HEK293 (cell line): ENCODE measurements at regions not wholly inside any gene's neighbourhood (a gene's known extent, or its start where the extent isn't known, plus 50 kb on each side); places are given as distances from the start of the nearest gene placed in this dataset.

Experiments used
- CTCF ChIA-PET: fragments of 350-600 bp; formaldehyde crosslinking; extraction: SDS; loops from one replicate; lab custom pipeline; 2021; ENCODE audit warnings: antibody characterized with exemption; lab: Yijun Ruan, JAX
- POLR2A ChIA-PET: fragments of 300-600 bp; formaldehyde crosslinking; extraction: SDS; loops from one replicate; lab custom pipeline; 2020; ENCODE audit warnings: antibody characterized with exemption, inconsistent platforms; lab: Yijun Ruan, JAX
- H3K27ac ChIP-seq: fragments of 200-500 bp; sonication (Bioruptor generic); 2 replicates; pipeline ENCODE4 v1.5.1; 2014; ENCODE audit warnings: low read depth, low read length, control low read depth, inconsistent platforms; ENCODE audit errors: extremely low read depth
- H3K36me3 ChIP-seq, 2 experiments: fragments of 200-500 bp in 1 of 2; sonication (Bioruptor generic) in 1 of 2; 1 replicate in 1 of 2; 2 replicates in 1 of 2; pipeline ENCODE4 v1.5.1; 2014 to 2017; ENCODE audit warnings: inconsistent platforms in 2 of 2, low read length in 2 of 2; ENCODE audit not compliant: control insufficient read depth in 2 of 2, insufficient read depth in 1 of 2
- H3K4me1 ChIP-seq: fragments of 200-500 bp; sonication (Bioruptor generic); 2 replicates; pipeline ENCODE4 v1.5.1; 2014; ENCODE audit warnings: mild to moderate bottlenecking, low read length, inconsistent platforms; ENCODE audit not compliant: control insufficient read depth, insufficient read depth
- H3K4me3 ChIP-seq: 2 replicates; pipeline ENCODE4 v1.5.1; 2011; ENCODE audit warnings: low read depth, mild to moderate bottlenecking, control low read depth, low read length, moderate library complexity
- H3K9me3 ChIP-seq: fragments of 200-500 bp; sonication (Bioruptor generic); 2 replicates; pipeline ENCODE4 v1.5.1; 2014; ENCODE audit warnings: low read depth, low read length, inconsistent platforms; ENCODE audit not compliant: control insufficient read depth, insufficient read depth
- CTCF ChIP-seq: fragments of 450-650 bp; formaldehyde crosslinking; IDR thresholded peaks from 2 replicates; pipeline ENCODE4 v1.5.1; 2016; ENCODE audit warnings: missing biosample characterization, missing genetic modification characterization
- IKZF3 ChIP-seq: fragments of 450-650 bp; IDR thresholded peaks from 2 replicates; pipeline ENCODE4 v1.5.0; 2018; ENCODE audit warnings: missing biosample characterization, mild to moderate bottlenecking, missing genetic modification characterization, moderate library complexity
- MEIS1 ChIP-seq: sonication (generic); formaldehyde crosslinking; IDR thresholded peaks from 2 replicates; pipeline ENCODE4 v1.8.1; 2022; ENCODE audit warnings: missing genetic modification reagents, mild to moderate bottlenecking, borderline replicate concordance
- SCRT1 ChIP-seq: fragments of 450-650 bp; formaldehyde crosslinking; IDR thresholded peaks from 2 replicates; pipeline ENCODE4 v1.5.1; 2016; ENCODE audit warnings: missing biosample characterization, missing genetic modification characterization, borderline replicate concordance
- YY1 ChIP-seq: fragments of 450-650 bp; formaldehyde crosslinking; IDR thresholded peaks from 2 replicates; pipeline ENCODE4 v1.5.1; 2018; ENCODE audit warnings: missing biosample characterization, missing genetic modification characterization
- ZBTB17 ChIP-seq: fragments of 450-650 bp; formaldehyde crosslinking; IDR thresholded peaks from 2 replicates; pipeline ENCODE4 v1.5.1; 2016; ENCODE audit warnings: missing biosample characterization, missing genetic modification characterization
- ZBTB44 ChIP-seq: fragments of 450-650 bp; IDR thresholded peaks from 2 replicates; pipeline ENCODE4 v1.5.1; 2018; ENCODE audit warnings: missing biosample characterization, mild to moderate bottlenecking, missing genetic modification characterization
- ZFP69B ChIP-seq: fragments of 450-650 bp; formaldehyde crosslinking; IDR thresholded peaks from 2 replicates; pipeline ENCODE4 v1.5.1; 2016; ENCODE audit warnings: missing biosample characterization, missing genetic modification characterization
- ZNF114 ChIP-seq: fragments of 450-650 bp; formaldehyde crosslinking; IDR thresholded peaks from 2 replicates; pipeline ENCODE4 v1.5.0; 2017; ENCODE audit warnings: missing biosample characterization, missing genetic modification characterization
- ZNF221 ChIP-seq: fragments of 450-650 bp; formaldehyde crosslinking; IDR thresholded peaks from 2 replicates; pipeline ENCODE4 v1.5.1; 2017; ENCODE audit warnings: missing biosample characterization, missing genetic modification characterization, borderline replicate concordance
- ZNF433 ChIP-seq: fragments of 450-650 bp; formaldehyde crosslinking; IDR thresholded peaks from 2 replicates; pipeline ENCODE4 v1.5.1; 2016; ENCODE audit warnings: missing biosample characterization, missing genetic modification characterization, low read depth
- ZNF513 ChIP-seq: fragments of 450-650 bp; IDR thresholded peaks from 2 replicates; pipeline ENCODE4 v1.5.1; 2018; ENCODE audit warnings: missing biosample characterization, missing genetic modification characterization
- ZNF654 ChIP-seq: fragments of 450-650 bp; formaldehyde crosslinking; IDR thresholded peaks from 2 replicates; pipeline ENCODE4 v1.5.1; 2016; ENCODE audit warnings: low read depth, missing biosample characterization, missing genetic modification characterization
- TF ChIP-seq, protein P1 (sequence below): fragments of 450-650 bp; formaldehyde crosslinking; IDR thresholded peaks from 2 replicates; pipeline ENCODE4 v1.5.1; 2016; ENCODE audit warnings: missing biosample characterization, missing genetic modification characterization

- ChIA-PET CTCF (interaction anchor here (0.6 to 2.3 kb wide), 4 partner anchors 126 to 360 kb away, joined by 3 to 13 read pairs (median 4); no protein-coding TSS in a partner anchor), POLR2A (no interaction called here)
- no peaks in the 10 kb centered on the region for H3K4me1 ChIP-seq
- TF ChIP-seq ZBTB17 (tag by site-specific recombination), result no peak
- peak; percentile 25; the same call in 1 of the 2 replicates for TF ChIP-seq CTCF (tag by site-specific recombination)
- peak; percentile 63 for TF ChIP-seq ZNF654 (tag by site-specific recombination)
- TF ChIP-seq, all 188 proteins: peak for 2
- Histone ChIP-seq H3K4me3 (no peak overlapping the region), H3K36me3 (no peaks in the 10 kb centered on the region), H3K27ac (no peak overlapping the region), H3K9me3 (no peaks in the 10 kb centered on the region)
Measured at GRCh38 chr4:156169011-156169410, 215.3 kb upstream of the CTSO start.

DNA sequence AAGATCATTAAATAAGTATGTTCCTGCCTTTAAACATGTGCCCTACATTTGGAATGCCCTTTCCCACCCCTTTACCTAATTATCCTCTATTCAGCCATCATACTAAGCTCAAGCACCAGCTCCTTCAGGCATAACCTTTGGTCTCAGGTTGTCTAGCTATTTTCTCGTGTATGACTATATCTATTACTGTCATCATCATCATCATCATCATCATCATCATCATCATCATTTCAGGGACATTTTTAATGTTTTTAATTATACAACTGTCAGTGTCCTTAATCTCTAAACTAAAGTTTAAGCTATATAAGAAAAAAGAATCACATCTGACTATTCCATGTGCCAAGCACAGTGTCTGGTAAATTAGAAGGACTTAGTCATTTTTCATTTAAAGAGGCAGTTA, 214.6 kb upstream of the CTSO start:
- ChIA-PET CTCF (interaction anchor here (0.6 to 2.3 kb wide), 7 partner anchors 58 to 1438 kb away, joined by 3 to 13 read pairs (median 3); no protein-coding TSS in a partner anchor), POLR2A (no interaction called here)
- H3K4me3 ChIP-seq, result no peak overlapping the region
- H3K36me3 ChIP-seq, result no peaks in the 10 kb centered on the region
- TF ChIP-seq ZFP69B (tag by site-specific recombination) (no peak), ZNF114 (tag by site-specific recombination) (no peak), ZNF513 (tag by site-specific recombination) (peak; percentile 87), ZNF433 (no peak), ZBTB44 (tag by site-specific recombination) (no peak)
- H3K4me1 ChIP-seq, result no peaks in the 10 kb centered on the region
- H3K9me3 ChIP-seq, result no peaks in the 10 kb centered on the region
- H3K27ac ChIP-seq, result no peak overlapping the region

DNA sequence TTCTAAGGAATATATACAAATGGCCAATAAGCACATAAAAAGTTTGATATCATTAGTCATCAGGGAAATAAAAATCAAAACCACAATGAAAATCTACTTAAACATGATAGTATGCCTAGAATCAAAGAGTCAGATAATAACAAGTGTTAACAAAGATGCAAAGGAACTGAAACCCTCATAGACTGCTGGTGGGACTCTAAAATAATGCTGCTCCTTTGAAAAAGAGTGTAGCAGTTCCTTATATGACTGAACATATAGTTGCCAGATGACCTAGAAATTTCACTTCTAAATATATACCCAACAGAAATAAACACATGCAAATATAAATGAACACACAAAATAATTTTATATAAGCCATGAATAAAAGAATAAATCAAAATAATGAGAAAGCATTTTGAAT, 205.1 kb upstream of the CTSO start:
- no peaks in the 10 kb centered on the region for H3K36me3 ChIP-seq
- TF ChIP-seq IKZF3 (tag by site-specific recombination) (no peak), SCRT1 (tag by site-specific recombination) (no peak), YY1 (no peak), MEIS1 (no peak), ZNF221 (tag by site-specific recombination) (no peak)
- TF ChIP-seq, protein P1, sequence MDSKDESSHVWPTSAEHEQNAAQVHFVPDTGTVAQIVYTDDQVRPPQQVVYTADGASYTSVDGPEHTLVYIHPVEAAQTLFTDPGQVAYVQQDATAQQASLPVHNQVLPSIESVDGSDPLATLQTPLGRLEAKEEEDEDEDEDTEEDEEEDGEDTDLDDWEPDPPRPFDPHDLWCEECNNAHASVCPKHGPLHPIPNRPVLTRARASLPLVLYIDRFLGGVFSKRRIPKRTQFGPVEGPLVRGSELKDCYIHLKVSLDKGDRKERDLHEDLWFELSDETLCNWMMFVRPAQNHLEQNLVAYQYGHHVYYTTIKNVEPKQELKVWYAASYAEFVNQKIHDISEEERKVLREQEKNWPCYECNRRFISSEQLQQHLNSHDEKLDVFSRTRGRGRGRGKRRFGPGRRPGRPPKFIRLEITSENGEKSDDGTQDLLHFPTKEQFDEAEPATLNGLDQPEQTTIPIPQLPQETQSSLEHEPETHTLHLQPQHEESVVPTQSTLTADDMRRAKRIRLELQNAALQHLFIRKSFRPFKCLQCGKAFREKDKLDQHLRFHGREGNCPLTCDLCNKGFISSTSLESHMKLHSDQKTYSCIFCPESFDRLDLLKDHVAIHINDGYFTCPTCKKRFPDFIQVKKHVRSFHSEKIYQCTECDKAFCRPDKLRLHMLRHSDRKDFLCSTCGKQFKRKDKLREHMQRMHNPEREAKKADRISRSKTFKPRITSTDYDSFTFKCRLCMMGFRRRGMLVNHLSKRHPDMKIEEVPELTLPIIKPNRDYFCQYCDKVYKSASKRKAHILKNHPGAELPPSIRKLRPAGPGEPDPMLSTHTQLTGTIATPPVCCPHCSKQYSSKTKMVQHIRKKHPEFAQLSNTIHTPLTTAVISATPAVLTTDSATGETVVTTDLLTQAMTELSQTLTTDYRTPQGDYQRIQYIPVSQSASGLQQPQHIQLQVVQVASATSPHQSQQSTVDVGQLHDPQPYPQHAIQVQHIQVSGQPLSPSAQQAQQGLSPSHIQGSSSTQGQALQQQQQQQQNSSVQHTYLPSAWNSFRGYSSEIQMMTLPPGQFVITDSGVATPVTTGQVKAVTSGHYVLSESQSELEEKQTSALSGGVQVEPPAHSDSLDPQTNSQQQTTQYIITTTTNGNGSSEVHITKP, result no peak
- TF ChIP-seq, all 188 proteins: peak for 0
- H3K27ac ChIP-seq, result no peak overlapping the region
- H3K4me1 ChIP-seq, result no peaks in the 10 kb centered on the region
- no peak overlapping the region for H3K4me3 ChIP-seq
- POLR2A ChIA-PET, result no interaction called here
- CTCF ChIA-PET, result no interaction called here
- H3K9me3 ChIP-seq, result no peaks in the 10 kb centered on the region
